AG09319 (cell line): ENCODE measurements at regions not wholly inside any gene's neighbourhood (a gene's known extent, or its start where the extent isn't known, plus 50 kb on each side); places are given as distances from the start of the nearest gene placed in this dataset.
"Not testable (repeated sequence)": the region's sequence is repeated elsewhere in the genome, so short reads cannot be mapped to it uniquely, and the experiment has no call there.

Source experiments
- DNase-seq: peaks from one replicate; pipeline ENCODE4 v3.0.0-alpha.2; 2010; ENCODE audit warnings: low read depth; ENCODE audit errors: extremely low read depth
- CTCF ChIP-seq: IDR thresholded peaks from 2 replicates; pipeline ENCODE4 v1.5.1; 2011; ENCODE audit warnings: low read depth, mild to moderate bottlenecking, inconsistent platforms, low read length, moderate library complexity

DNA sequence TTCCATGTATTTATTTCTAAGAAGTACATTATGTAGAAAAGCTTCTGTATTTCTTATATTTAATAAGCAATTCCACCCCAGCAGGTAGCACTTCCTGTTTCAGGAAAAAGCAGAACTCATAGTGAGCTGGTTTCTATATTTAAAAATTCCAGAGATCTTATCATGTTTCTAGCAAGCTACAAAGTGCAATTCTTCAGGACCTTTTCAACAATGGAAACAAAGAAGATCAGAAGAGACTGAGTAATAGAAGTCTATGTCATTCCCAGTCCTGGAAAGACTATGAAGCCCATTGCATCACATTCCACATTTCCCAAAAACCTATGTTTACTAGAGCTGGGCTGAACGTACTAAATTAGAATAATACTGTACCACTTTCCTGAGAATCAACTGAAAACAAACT lies 302.6 kb upstream of the NRSN1 start:
- DNase-seq = no peak
- no peak for TF ChIP-seq CTCF

- no peak for DNase-seq
- TF ChIP-seq CTCF = no peak
Measured at GRCh38 chr6:23826572-23826971, 299.4 kb upstream of the NRSN1 start.

DNA sequence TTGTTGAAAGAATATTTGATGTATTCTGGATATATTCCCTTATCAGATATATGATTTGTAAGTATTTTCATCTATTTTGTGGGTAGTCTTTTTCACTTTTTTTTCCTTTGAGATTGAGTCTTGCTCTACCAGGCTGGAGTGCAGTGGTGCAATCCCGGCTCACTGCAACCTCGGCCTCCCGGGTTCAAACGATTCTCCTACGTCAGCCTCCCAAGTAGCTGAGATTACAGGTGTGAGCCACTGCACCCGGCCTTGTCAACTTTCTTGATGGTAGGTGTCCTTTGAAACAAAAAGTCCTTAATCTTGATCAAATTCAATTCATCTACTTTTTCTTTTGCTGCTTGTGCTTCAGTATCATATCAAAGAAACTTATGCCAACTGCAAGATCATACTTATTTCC lies 297.2 kb upstream of the NRSN1 start:
- TF ChIP-seq CTCF = no peak
- DNase-seq = no peak

DNA sequence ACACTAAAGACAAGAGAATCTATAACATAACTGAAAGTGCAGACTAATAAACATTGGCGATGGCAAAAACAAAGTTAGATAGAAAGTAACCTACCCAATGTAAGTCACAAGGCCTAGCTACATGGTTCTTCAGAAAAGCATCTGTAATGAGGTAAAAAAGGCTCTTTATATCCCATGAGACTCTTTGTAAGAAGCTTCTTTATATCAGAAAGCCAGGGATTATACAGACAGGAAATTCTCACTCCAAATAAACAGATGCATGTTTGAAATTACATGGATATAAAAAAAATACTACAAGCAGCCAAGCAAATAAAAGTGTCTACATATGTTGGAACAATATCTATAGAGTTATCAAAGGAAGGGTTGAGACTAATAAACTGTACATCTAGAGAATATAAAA lies 284.9 kb upstream of the NRSN1 start:
- no peak for TF ChIP-seq CTCF
- DNase-seq = no peak

DNA sequence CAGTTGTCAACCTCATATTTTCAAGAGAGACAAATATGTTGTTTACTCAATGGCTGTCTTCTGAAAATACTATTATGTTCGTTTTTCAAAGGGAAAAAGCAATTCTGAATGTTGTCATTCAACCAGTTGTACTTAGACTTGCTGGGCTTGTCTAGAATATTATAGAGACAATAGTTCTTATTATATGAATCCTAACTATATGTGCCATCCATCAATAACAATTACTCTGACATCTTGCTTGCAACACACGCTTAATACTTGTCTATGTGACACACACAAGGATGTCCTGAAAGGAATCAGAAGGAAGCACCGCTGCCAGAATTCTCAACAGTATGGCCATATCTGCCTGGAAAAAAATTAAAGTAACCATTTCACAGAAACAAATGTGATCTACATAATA lies 283.3 kb upstream of the NRSN1 start:
- no peak for DNase-seq

DNA sequence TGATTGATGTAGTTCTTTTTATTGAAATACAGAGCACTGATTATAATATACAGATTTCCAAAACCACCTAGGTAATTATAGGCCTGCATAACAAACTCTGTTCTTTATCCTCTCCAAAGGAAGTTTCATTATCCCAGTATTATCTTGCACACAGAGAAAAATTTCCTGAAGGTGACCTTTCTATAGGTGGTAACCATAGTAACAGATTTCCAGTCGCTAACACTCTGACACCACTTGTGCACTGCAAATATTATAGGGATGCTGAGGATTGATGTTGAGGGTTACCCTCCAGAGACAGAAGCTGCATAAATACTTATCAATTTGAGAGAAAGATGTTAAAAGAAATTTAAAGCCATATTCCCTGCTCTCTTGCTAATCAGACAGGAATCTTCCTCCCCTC lies 274.5 kb upstream of the NRSN1 start:
- no peak for TF ChIP-seq CTCF
- no peak for DNase-seq

More for the DNA sequence above, 283.3 kb upstream of the NRSN1 start:
- no peak for TF ChIP-seq CTCF

DNA sequence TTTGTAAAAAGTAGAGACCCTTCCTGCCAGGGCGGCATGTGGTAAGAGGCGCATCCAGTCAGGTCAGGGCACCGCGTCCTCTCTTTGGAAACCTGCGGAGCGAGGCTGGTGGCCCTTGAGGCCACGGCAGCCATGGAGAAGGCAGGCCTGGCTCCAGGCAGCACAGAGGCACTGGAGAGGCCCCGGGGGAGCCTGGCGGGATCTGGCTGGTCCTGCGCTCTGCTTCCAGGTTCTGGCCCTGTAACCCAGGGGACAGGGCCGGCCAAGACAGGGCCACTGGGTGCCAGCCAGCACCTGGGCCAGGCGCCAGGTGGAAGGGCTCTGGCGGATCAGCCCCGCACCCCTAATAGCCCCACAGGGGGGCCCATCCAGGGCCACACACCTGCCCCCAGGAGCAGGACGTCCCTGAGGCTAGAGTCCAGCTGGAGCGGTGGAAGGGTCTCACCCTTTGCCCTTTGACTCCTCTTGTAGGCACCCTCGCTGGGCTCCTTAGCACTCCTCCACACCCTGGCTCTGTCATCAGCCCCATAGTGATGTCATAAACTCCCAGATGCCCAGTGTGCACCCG lies 272.4 kb upstream of the NRSN1 start:
- DNase-seq = not testable (repeated sequence)

DNA sequence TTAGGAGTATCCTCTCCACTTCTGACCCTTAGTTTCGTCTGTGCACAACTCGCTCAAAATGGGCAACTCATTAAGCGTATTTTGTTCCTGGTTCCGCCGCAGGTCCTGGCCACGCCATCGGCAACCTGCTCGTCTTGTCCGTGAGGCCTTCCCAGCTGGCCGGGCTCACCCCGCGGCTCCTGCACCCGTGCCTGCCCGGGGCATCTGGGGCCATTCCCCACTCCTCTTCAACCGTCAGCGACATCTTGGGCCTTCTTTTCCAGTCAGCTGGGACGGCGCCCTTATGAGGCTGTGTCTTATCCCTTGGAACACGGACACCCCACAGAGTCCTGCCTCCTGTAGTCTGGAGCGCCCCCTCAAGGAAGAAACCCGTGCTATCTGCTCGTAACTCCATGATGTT lies 271.9 kb upstream of the NRSN1 start:
- not testable (repeated sequence) for DNase-seq
